ENCODE measurements at regions not wholly inside any gene's neighbourhood (a gene's known extent, or its start where the extent isn't known, plus 50 kb on each side); places are given as distances from the start of the nearest gene placed in this dataset.

DNA sequence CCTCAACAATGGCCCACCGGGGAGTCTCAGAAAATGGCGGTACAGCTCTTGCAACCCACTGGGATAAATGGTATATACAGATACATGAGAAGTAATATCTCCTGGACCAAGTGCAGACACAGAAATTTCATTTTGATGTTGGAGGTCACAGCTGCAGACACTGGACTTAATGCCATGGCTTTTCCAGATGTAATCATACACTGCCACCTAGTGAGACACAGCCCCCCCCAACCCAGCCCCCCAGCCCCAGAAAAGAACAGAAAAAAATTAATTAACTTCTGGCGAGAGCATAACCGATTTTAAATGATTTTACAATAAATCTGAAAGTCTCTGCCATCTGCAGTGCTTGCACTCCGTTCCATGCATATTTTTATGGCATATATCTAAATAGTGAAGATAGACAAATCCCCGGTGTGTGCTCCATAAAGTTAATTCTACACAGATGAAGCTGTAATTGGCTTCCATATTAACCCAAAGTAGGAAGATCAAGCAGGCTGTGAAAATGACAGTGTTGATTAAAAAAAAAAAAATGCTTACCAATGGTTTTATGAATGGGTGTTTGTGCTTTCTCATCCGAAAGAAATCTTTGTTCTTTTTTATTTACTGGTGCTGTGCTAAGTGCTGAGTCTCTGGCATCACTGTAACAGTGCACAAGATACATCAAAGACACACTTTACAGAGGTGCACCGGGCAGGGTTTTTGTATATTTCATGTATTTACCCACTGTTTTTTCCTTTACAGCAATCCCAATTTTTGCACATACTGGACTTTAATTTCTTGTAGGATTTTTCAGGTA lies 804.1 kb downstream of the TFAP2A start:
- DNase-seq = no peak
- no peaks in the 10 kb centered on the region for H3K36me3 ChIP-seq (ENCODE audit: low read depth)
- TF ChIP-seq, protein P1, sequence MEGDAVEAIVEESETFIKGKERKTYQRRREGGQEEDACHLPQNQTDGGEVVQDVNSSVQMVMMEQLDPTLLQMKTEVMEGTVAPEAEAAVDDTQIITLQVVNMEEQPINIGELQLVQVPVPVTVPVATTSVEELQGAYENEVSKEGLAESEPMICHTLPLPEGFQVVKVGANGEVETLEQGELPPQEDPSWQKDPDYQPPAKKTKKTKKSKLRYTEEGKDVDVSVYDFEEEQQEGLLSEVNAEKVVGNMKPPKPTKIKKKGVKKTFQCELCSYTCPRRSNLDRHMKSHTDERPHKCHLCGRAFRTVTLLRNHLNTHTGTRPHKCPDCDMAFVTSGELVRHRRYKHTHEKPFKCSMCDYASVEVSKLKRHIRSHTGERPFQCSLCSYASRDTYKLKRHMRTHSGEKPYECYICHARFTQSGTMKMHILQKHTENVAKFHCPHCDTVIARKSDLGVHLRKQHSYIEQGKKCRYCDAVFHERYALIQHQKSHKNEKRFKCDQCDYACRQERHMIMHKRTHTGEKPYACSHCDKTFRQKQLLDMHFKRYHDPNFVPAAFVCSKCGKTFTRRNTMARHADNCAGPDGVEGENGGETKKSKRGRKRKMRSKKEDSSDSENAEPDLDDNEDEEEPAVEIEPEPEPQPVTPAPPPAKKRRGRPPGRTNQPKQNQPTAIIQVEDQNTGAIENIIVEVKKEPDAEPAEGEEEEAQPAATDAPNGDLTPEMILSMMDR (IDR thresholded peaks at IDR 0.05) = no peak
- intact Hi-C loops (cut with DNase I, micrococcal nuclease) = no loop called here
- H3K9me3 ChIP-seq = no peaks in the 10 kb centered on the region
- ATAC-seq = no peak
- H3K4me3 ChIP-seq = no peak overlapping the region
- H3K4me1 ChIP-seq (ENCODE audit: low read depth) = no peaks in the 10 kb centered on the region

DNA sequence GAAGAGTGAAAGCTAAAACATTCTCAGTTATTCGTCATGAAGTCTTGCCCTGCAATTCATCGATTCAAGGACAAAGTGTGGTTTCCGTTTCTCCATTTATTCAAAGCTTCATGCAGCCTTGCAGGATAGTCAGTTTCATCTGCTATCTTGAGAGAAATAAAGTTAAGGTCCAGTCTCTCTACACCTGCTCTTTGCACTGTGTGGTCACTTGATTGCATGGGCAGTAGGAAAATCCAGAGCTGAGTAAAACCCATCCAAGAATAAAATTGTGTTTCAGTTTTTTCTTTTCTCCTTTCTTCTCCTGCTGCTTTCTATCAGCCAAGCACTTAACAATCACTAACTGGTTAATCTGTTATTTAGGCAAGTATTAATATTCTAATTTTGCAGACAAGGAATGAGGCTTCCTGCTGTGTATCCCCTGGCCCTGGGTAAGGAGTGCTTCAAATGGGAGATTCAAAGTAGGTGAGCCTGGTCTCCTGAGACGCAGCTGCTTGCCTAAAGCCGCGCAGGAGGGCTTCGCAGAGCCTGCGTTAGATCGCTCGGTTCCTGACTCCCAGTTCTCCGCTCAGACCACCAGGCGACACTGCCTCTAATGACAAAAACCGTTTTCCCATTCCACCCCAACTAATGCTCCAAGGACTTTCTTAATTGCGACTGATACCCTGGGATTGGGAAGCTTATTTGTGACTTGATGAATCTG lies 808.3 kb downstream of the TFAP2A start:
- no peak overlapping the region for H3K4me3 ChIP-seq
- DNase-seq (no peak), ATAC-seq (no peak)
- TF ChIP-seq, protein P1 (IDR thresholded peaks at IDR 0.05) = no peak
- H3K9me3 ChIP-seq = no peaks in the 10 kb centered on the region
- intact Hi-C loops (cut with DNase I, micrococcal nuclease) = no loop called here
- H3K36me3 ChIP-seq (ENCODE audit: low read depth) = no peaks in the 10 kb centered on the region
- no peaks in the 10 kb centered on the region for H3K4me1 ChIP-seq (ENCODE audit: low read depth)

DNA sequence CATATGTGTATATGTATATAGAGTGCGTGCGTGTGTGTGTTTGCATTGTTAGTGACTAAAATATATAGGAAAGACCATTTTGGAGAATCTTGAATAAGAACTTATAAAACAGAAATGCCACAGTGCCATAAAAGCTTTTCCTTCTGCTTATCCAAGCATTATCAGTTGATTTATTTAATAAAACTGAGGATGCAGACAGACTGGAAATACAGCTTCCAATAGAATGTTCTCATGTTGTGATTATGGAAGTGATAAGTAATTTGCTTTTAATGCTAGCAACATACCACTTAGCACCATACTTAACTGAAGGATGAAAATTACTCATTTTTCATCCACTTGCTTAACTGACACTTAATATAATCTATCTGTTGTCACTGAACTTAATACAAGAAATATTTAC lies 820.1 kb downstream of the TFAP2A start:
- Histone ChIP-seq H3K9me3 (no peaks in the 10 kb centered on the region), H3K4me3 (no peak overlapping the region), H3K36me3 (ENCODE audit: low read depth) (no peaks in the 10 kb centered on the region), H3K4me1 (ENCODE audit: low read depth) (no peaks in the 10 kb centered on the region)
- ATAC-seq (no peak), DNase-seq (no peak)
- TF ChIP-seq, protein P1 (IDR thresholded peaks at IDR 0.05) = no peak
- intact Hi-C loops (cut with DNase I, micrococcal nuclease) = no loop called here

DNA sequence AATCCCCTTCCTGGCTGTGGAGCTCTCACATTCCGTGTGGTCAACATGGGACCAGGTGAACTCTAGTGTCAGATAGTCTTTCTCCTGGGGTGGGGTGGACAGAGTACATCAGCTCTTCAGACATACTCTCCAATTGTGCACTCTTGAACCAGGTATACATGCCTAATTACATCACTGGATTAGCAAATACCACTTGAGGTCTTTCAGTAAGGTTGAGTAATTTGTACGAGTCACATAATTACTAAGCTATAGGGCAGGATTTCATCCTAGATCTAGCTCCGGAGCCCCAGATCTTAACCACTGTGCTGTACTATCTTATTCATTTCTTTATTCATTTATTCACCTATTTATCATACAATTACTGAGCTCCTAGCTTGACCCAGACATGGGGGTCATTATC lies 821.3 kb downstream of the TFAP2A start:
- DNase-seq (no peak), ATAC-seq (no peak)
- Histone ChIP-seq H3K9me3 (no peaks in the 10 kb centered on the region), H3K4me1 (ENCODE audit: low read depth) (no peaks in the 10 kb centered on the region), H3K4me3 (no peak overlapping the region), H3K36me3 (ENCODE audit: low read depth) (no peaks in the 10 kb centered on the region)
- TF ChIP-seq, protein P1 (IDR thresholded peaks at IDR 0.05) = no peak
- intact Hi-C loops (cut with DNase I, micrococcal nuclease) = no loop called here

DNA sequence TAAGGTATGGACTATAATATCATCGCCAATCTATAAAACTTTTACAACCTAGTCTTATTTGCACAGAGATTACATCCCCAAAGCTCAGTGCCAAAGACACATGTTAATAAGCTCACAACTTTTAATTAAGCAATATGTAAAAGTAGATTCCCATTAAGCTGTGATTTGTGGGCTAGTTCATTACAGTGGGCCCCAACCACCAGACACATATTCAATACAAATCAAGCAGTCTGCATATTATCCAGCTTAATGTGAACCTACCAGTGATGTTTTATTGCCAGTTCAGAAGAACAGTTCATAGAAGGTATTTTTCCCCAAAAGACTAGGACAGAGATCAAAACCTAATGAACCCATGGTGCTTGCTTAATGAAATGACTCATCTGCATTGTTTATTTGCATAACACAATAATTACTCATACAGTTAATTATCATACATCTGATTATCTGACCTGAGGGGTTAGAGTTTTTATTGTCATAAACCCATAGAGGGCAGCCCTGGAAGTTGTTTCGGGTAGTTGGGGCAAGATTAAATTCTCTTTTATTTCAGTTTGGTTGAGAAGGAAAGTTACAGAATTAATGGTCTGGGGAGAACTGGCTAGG lies 831.0 kb downstream of the TFAP2A start:
- TF ChIP-seq, protein P1 (IDR thresholded peaks at IDR 0.05) = no peak
- Histone ChIP-seq H3K36me3 (ENCODE audit: low read depth) (no peaks in the 10 kb centered on the region), H3K9me3 (no peaks in the 10 kb centered on the region), H3K4me1 (ENCODE audit: low read depth) (no peaks in the 10 kb centered on the region), H3K4me3 (no peak overlapping the region)
- DNase-seq (no peak), ATAC-seq (no peak)
- intact Hi-C loops (cut with DNase I, micrococcal nuclease) = no loop called here
